Adrenal gland (tissue), 9 donors: ENCODE measurements at regions not wholly inside any gene's neighbourhood (a gene's known extent, or its start where the extent isn't known, plus 50 kb on each side); places are given as distances from the start of the nearest gene placed in this dataset.

Experiments
- DNase-seq, 7 donors: peaks; one replicate each; pipeline ENCODE4 v3.0.0-alpha.2; 2019 to 2020
- H3K27ac ChIP-seq, 5 donors: fragments of 200-600 bp; sonication (generic) in 4 of 5; 1 replicate in 3 of 5; 2 replicates in 2 of 5; pipeline versions ENCODE4 v1.5.1 to v1.8.0; 2016 to 2020; ENCODE audit warnings: mild to moderate bottlenecking in 1 of 5
- H3K27me3 ChIP-seq: fragments of 200-600 bp; 2 replicates; pipeline ENCODE4 v1.8.0; 2021
- H3K36me3 ChIP-seq, 2 donors: fragments of 200-600 bp; replicated peaks in 1 of 2; 1 replicate in 1 of 2; 2 replicates in 1 of 2; pipeline versions ENCODE4 v1.5.1 to v1.8.0; 2018 to 2022
- H3K4me1 ChIP-seq, 2 donors: fragments of 200-600 bp; replicated peaks in 1 of 2; 1 replicate in 1 of 2; 2 replicates in 1 of 2; pipeline versions ENCODE4 v1.5.1 to v1.8.0; 2018 to 2021
- H3K4me3 ChIP-seq, 4 donors: fragments of 200-600 bp; sonication (generic) in 3 of 4; one replicate each; pipeline ENCODE4 v1.5.1; 2016 to 2018
- H3K9me3 ChIP-seq, 3 donors: fragments of 200-600 bp; sonication (generic) in 1 of 3; replicated peaks in 1 of 3; 1 replicate in 2 of 3; 2 replicates in 1 of 3; pipeline versions ENCODE4 v1.5.1 to v1.8.0; 2016 to 2021
- POLR2A ChIP-seq, 2 donors: fragments of 450-650 bp; IDR thresholded peaks; one replicate each; pipeline ENCODE4 v1.6.1; 2017; ENCODE audit warnings: antibody characterized with exemption in 2 of 2, mild to moderate bottlenecking in 2 of 2, moderate library complexity in 1 of 2
- WGBS, 4 donors: extraction: QIAGEN DNeasy Blood & Tissue Kit in 2 of 4; methylation state at CpG; one replicate each; pipeline versions ENCODE4 v1.1.5 to v1.1.7; 2013 to 2017; 5-methylcytosine and 5-hydroxymethylcytosine counted together
- intact Hi-C, 2 donors: fragments of 100-400 bp; cut with DNase I; formaldehyde crosslinking; loops; one replicate each; pipeline versions ENCODE4 v1.14.1 to v1.15.0; 2022 to 2023
- TF ChIP-seq, protein P1 (sequence below), 6 experiments: fragments of 450-650 bp in 4 of 6; fragments of 200-600 bp in 2 of 6; sonication (generic) in 1 of 6; IDR thresholded peaks; 1 replicate in 5 of 6; 2 replicates in 1 of 6; pipeline versions ENCODE4 v1.5.1 to v1.8.0; 2016 to 2021; ENCODE audit warnings: antibody characterized with exemption in 6 of 6, mild to moderate bottlenecking in 2 of 6, moderate library complexity in 1 of 6
- donor health status: healthy with polysubstance abuse.
- donor health status: Bipolar disorder and iron deficiency.
- donor health status: DM: yes; HTN: yes; CAD: no.
- donor health status: DM: no; HTN: no; CAD: no.
- donor health status: DM: no; HTN: no; CAD: no.

DNA sequence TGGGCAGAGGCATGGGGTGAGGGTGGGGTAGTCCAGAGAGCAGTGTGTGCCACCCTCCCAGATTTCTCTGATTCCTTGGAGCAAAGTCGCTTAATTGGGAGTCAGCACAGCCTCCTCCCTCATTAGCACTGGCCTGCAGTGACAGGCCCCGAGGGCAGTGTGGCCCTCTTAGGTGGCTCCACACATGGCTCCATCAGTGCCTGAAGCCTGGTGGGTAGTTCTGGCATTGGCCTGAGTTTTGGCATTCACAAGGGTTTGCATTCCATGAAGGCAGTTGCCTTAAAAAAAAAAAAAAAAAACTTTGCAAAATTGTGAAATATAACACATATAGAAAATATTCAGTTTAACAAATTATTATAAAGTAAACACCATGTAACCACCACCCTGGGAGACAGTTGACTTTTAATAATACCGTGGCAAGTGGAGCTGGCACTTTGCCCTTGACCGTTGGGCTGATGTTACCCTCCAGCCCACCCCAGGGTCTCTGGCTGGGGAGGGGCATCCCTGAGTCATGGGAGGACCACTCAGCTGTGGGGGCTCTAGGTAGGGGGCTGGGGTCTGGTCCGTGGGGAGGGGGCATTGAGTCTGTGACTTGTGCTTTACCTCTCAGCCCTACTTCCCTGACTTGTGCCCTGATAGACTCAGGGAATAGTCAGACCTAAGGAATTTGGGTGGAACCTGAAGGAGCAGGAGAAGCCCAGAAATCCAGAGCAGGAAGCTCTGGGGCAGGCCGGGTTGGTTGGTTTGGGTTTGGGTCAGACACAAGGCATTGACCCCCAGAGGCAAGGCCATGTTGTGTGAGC lies 51.3 kb upstream of the PITX1 start:
- H3K4me3 ChIP-seq: no peak overlapping the region
- no peak for DNase-seq
- no peaks in the 10 kb centered on the region for H3K36me3 ChIP-seq
- intact Hi-C loops: no loop called here
- peaks cover 9% of the 10 kb centered on the region for H3K27me3 ChIP-seq
- H3K4me1 ChIP-seq: no peaks in the 10 kb centered on the region
- 70 to 73% (median 72%) methylated on average over 5 to 6 of the region's 6 CpGs for WGBS, 4 donors
- H3K9me3 ChIP-seq: no peaks in the 10 kb centered on the region
- TF ChIP-seq, protein P1, sequence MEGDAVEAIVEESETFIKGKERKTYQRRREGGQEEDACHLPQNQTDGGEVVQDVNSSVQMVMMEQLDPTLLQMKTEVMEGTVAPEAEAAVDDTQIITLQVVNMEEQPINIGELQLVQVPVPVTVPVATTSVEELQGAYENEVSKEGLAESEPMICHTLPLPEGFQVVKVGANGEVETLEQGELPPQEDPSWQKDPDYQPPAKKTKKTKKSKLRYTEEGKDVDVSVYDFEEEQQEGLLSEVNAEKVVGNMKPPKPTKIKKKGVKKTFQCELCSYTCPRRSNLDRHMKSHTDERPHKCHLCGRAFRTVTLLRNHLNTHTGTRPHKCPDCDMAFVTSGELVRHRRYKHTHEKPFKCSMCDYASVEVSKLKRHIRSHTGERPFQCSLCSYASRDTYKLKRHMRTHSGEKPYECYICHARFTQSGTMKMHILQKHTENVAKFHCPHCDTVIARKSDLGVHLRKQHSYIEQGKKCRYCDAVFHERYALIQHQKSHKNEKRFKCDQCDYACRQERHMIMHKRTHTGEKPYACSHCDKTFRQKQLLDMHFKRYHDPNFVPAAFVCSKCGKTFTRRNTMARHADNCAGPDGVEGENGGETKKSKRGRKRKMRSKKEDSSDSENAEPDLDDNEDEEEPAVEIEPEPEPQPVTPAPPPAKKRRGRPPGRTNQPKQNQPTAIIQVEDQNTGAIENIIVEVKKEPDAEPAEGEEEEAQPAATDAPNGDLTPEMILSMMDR (IDR thresholded peaks at IDR 0.05): no peak
- TF ChIP-seq POLR2A (IDR thresholded peaks at IDR 0.05): no peak
- H3K27ac ChIP-seq: no peak overlapping the region
